ENCODE measurements at regions not wholly inside any gene's neighbourhood (a gene's known extent, or its start where the extent isn't known, plus 50 kb on each side); places are given as distances from the start of the nearest gene placed in this dataset.

GRCh38 chr10:10804061-10804460 lies 213.6 kb upstream of the CELF2 start:
- no peak for DNase-seq (ENCODE audit: low read depth in 2 of 2)

- no peak for DNase-seq (ENCODE audit: low read depth in 2 of 2)
Measured at GRCh38 chr10:10804998-10805740, 212.5 kb upstream of the CELF2 start.

GRCh38 chr10:10807106-10807505 lies 210.6 kb upstream of the CELF2 start:
- no peak for DNase-seq (ENCODE audit: low read depth in 2 of 2)

GRCh38 chr10:10811562-10811961 lies 206.1 kb upstream of the CELF2 start:
- DNase-seq (ENCODE audit: low read depth in 2 of 2): no peak

GRCh38 chr10:10813656-10814055 lies 204.0 kb upstream of the CELF2 start:
- no peak for DNase-seq (ENCODE audit: low read depth in 2 of 2)

GRCh38 chr10:10814069-10814468 lies 203.6 kb upstream of the CELF2 start:
- no peak for DNase-seq (ENCODE audit: low read depth in 2 of 2)

- DNase-seq (ENCODE audit: low read depth in 2 of 2): no peak
Measured at GRCh38 chr10:10816447-10816846, 201.2 kb upstream of the CELF2 start.

- DNase-seq (ENCODE audit: low read depth in 2 of 2): no peak
Measured at GRCh38 chr10:10817609-10818008, 200.1 kb upstream of the CELF2 start.

GRCh38 chr10:10818082-10818481 lies 199.6 kb upstream of the CELF2 start:
- no peak for DNase-seq (ENCODE audit: low read depth in 2 of 2)

- no peak for DNase-seq (ENCODE audit: low read depth in 2 of 2)
Measured at GRCh38 chr10:10819206-10819856, 198.3 kb upstream of the CELF2 start.

- DNase-seq (ENCODE audit: low read depth in 2 of 2): no peak
Measured at GRCh38 chr10:10821926-10822325, 195.7 kb upstream of the CELF2 start.

- no peak for DNase-seq (ENCODE audit: low read depth in 2 of 2)
Measured at GRCh38 chr10:10824591-10825148, 193.0 kb upstream of the CELF2 start.

- no peak for DNase-seq (ENCODE audit: low read depth in 2 of 2)
Measured at GRCh38 chr10:10826125-10826524, 191.5 kb upstream of the CELF2 start.

- no peak for DNase-seq (ENCODE audit: low read depth in 2 of 2)
Measured at GRCh38 chr10:10828623-10829022, 189.0 kb upstream of the CELF2 start.

- DNase-seq (ENCODE audit: low read depth in 2 of 2): no peak
Measured at GRCh38 chr10:10829576-10829975, 188.1 kb upstream of the CELF2 start.

- no peak for DNase-seq (ENCODE audit: low read depth in 2 of 2)
Measured at GRCh38 chr10:10830293-10830986, 187.2 kb upstream of the CELF2 start.

GRCh38 chr10:10831085-10831484 lies 186.6 kb upstream of the CELF2 start:
- no peak for DNase-seq (ENCODE audit: low read depth in 2 of 2)

- no peak for DNase-seq (ENCODE audit: low read depth in 2 of 2)
Measured at GRCh38 chr10:10833955-10834354, 183.7 kb upstream of the CELF2 start.

GRCh38 chr10:10844251-10844650 lies 173.4 kb upstream of the CELF2 start:
- no peak for DNase-seq (ENCODE audit: low read depth in 2 of 2)

GRCh38 chr10:10845185-10845584 lies 172.5 kb upstream of the CELF2 start:
- DNase-seq (ENCODE audit: low read depth in 2 of 2): no peak

GRCh38 chr10:10845826-10846503 lies 171.7 kb upstream of the CELF2 start:
- DNase-seq (ENCODE audit: low read depth in 2 of 2): no peak

GRCh38 chr10:10846504-10846900 lies 171.2 kb upstream of the CELF2 start:
- no peak for DNase-seq (ENCODE audit: low read depth in 2 of 2)
